ENCODE measurements at regions not wholly inside any gene's neighbourhood (a gene's known extent, or its start where the extent isn't known, plus 50 kb on each side); places are given as distances from the start of the nearest gene placed in this dataset.

DNA sequence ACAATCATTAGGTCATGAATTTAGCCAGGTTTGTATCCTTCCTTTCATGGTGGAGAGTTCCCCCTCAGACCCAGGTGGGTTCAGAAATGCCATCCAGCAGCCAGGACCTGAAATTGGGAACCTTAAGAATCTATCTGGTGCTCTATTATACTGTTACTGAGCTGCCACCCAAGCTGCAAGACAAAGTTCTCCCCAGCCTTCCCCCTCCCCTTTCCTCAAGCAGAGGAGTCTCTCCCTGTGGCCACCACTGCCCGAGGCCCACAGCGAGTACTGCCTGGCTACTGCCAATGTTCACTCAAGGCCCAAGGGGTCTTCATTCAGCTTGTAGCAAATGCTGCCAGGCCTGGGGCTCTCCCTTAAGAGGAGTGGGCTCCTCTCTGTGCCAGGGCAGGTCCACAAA is 133.8 kb downstream of the TMEM38B start:
- no peak for DNase-seq

DNA sequence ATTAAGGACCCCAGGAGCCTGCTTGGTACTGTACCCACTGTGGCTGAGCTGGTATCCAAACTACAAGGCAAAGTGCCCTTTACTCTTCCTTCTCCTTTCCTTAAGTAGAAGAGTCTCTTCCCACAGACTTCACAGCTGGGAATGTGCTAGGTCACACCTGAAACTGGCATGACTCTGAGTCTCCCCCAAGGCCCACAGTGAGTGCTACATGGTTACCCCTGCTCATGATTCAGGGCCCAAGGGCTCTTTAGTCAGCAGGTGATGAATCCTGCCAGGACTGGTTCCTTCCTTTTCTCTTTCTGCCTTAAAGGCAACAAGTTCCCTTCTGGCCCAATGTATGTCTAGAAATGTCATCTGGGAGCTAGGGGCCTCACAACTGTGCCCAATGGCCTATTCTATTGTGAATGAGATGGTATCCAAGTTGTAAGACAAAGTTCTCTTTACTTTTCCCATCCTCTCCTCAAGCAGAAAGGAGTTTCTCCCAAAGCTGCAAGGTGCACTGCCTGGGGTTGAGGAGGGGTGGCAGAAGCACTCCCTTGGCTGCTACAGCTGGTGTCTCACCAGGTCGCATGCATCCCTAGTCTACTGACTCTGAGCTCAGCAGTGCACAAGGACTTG is 134.4 kb downstream of the TMEM38B start:
- DNase-seq, result no peak

DNA sequence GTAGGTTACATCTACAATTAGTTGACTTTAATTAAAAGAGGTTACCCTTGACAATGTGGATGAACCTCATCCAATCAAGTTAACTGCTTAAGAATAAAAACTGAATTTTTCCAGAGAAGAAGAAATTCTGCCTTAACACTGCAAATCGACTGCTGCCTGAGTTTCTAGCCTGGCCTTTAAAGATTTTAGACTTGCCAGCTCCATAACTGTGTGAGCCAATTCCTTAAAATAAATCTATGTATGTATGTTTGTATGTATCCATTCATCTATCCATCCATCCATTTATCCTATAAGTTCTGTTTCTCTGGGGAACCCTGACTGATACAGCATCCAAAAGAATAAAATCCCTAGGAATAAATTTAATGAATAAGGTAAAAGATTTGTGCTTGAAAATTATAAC is 136.1 kb downstream of the TMEM38B start:
- no peak for DNase-seq

GRCh38 chr9:105832096-105832710 is 137.9 kb downstream of the TMEM38B start:
- DNase-seq, result no peak

DNA sequence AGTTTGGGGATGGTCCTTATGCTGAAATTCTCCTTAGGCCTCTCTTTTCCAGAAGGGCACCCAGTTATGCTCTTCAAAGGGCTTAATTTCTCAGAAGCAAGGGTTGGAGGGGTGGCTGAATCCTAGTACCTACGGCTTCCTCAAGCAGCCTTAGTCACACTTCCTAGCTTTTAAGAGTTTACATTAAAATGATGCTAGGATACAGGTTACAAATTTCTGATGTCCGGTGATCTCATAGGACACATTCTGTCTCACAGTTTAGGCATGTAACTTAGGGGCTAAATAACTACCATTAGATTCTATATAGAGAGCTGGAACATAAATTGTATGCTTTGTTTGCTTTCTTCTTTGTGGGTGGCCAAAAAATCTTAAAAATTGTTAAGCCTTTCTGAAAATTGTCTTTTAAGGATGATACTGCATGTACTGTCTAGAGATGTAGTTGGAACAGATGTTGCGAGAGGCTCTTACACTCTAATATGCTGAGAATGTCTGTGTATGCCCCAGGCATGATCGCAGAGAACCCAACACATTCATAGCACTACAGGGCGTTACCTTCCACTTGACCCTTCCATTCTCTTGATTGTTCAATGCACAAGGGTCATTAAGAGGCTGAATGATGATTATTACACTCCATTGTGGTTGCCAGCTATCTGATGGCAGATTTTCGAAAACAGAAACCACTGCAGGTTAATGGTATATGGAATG is 139.1 kb downstream of the TMEM38B start:
- DNase-seq, result no peak

GRCh38 chr9:105834404-105834803 is 140.1 kb downstream of the TMEM38B start:
- DNase-seq, result no peak

GRCh38 chr9:105835721-105836120 is 141.4 kb downstream of the TMEM38B start:
- DNase-seq, result peak; percentile 49

DNA sequence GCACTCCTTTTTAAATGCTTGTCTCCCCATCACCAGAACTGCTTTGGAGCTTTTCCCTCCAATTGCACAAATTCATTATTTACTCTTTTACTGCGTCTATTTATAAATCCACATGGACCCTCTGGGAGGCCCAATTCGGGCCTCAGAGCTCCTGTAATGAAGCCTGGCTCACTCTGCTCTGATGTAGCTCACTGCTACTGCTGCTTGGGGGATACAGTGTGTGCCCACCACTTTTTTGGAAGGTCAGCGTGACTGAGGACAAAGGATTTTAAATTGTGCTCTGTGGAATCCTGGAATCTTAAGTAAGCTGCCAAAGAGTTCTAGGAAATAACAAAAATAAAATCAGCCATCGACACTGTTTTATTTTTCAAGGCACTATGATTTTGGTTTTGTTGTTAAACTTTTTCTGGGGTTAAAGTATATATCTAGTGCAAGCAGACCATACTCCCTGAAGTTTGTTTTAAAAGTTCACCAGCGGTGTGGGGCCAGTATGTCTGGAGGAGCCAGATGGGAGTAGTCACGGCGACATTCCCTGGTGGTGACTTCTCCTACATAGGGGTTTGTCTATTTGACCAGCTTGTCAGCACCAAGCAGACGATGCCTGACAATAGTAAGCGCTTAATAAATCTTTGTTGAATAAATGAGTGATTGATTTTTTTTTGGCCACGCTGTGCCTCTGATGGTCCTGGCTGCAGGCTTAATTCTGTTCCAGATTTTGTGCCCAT is 142.8 kb downstream of the TMEM38B start:
- DNase-seq, result no peak

GRCh38 chr9:105841562-105841961 is 147.2 kb downstream of the TMEM38B start:
- DNase-seq, result no peak

- peak; percentile 17 for DNase-seq
Observed at GRCh38 chr9:105842023-105842644, 147.8 kb downstream of the TMEM38B start.

DNA sequence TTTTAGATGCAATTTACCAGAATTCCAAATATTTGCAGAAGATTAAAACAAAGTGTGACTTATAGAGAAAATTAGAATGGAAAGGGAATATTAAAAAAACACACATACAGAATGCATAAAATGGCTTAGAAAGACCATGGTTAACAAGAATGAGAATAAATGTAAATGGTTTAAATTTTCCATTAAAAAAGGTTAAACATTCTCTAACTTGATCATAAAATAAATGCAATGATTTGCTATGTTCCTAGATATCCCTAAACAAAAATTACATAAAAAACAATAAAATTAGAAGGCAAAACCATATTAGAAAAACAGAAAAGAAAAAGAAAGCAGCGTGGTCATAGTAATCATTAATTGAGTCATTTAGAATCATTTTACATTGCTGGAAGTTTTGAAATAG is 152.5 kb downstream of the TMEM38B start:
- DNase-seq, result no peak

- DNase-seq, result no peak
Observed at GRCh38 chr9:105850852-105851500, 156.6 kb downstream of the TMEM38B start.

DNA sequence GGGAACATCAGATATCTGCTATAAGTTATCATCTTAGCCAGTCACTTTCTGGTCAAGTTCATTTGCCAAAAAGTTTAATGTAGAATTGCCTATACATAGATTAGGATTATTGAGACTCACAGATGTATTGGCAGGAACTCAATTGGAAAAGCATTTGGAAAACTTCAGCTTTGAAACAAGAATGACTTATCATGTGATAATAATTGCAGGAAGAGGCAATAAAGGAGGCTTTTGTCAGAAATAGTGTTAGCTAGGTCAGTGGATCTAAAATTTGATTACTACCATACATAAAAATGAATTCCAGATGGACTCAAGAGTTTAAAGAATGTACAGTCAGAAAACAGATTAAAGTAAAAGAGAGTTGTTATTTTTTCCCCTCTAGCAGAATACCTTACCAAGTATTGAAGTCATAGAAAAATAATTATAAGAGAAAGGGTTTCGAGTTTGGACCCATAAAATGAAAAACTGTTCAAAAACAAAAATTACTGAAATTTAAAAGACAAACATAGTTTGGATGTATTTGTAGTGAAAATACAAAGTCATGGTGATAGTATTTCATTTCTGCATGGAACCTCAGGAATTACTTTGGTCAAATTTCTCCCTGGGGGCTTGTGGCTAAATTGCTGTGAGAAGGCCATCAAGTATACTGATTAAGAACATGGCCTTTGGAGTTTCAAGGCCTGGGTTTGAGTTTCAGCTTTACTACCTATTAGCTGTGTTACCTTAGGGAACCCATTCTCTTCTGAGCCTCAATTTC is 159.9 kb downstream of the TMEM38B start:
- DNase-seq, result no peak

DNA sequence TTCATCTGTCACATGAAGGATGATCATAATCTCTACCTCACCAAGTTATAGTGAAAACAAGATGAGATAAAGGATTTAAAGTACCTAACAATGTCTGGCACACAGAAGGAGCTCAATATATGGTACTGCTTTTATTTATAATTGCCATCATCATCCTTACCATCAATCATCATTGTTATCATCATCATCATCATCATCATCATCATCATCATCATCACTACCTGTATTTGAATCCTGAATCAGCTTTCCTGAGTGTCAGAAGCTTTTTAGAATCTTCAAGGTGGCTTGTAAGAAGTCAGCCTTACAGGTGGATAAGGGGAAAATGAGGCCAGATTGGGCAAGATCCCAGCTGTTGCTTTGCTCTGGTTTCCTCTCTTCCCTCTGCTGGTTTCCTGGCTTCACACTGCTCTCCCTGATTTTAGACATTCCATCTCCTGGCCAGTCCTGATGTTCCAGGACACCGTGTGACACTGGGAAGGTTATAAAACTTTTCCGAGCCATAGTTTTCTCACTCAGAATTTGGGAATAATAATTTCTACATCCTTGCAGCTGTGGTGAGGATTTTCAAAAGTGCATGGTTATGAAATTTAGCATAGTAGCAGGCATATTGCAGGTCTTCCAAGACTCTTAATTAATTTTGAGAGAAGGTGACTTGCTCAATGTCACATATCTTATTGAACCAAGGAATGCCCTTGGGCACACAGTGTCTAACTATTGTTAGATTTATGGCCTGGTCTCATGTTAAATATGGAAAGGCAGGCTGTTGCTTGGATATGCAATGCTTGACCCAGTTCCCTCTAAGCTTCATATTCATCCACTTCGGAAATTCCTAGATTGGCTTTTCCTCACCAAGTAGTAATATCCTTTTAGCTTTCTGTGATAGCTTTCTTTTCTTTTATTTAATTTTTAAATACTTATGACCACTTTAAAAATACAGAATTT is 160.7 kb downstream of the TMEM38B start:
- no peak for DNase-seq

DNA sequence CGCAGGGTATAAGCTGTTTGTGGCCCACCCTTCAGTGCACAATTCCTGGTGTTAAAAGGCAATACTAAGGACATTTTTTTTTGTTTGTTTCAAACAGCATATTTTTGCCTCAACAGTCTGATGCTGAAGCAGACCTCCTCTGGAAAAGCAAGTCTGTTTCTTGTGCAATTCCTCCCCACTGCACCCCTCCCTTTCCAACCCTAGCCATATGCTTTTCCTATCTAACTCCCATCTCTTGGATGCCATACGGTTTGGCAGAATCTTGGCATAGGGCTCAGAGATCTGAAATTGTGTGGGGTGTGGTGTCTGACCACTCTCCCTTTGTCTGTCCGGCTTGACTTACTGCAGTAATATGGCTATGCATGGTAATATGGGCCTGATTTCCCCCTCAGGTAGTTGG is 161.6 kb downstream of the TMEM38B start:
- DNase-seq, result no peak

DNA sequence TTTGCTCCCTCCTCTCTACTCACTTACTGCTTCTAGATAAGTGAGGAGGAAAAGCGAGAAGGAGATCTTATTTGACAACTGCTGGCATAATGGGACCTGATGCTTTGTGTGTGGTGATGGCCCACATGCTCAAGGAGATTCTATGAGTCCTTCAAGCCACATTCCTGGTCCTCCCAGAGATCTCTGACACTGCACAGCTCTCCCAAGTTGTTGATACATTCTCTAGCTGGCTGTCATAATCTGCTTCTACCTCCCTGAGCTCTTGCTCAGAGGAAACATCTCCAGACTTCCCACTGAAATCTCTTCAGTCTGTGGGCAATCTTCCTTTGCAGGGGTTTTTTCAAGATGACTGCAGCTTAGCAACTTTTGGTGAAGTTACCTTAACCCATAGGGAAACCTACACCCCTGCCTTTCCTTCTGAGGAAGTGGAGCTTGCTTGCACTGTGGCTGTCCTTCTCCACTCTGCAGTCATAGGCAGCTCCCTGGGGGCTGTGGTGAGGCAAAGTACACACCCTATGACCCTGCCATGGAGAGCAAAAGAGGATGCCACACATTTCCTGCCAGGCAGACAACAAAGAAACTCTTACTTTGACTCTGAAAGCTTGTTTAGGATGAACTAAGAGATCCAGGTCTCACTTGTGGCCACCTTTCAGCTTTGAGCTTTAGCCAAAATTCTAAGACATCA is 163.8 kb downstream of the TMEM38B start:
- DNase-seq, result no peak

DNA sequence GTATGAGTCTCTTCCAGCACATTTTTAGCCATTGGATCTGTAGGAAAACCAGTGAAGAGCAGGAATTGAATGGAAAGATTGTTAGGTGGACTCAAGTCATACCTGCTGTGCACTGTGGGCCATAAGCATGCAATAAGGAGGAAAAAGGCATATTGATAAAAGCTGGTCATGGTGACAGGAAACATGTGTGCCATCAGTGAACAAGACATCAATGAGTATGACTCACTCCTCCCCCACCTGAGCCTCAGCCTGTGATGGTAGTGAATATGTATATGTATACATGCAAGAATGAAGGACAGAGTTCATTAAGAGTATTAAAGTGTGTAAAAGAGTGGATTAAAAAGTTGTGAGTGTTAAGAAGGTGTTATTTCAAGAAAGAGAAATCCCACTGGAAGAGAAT is 164.5 kb downstream of the TMEM38B start:
- no peak for DNase-seq

GRCh38 chr9:105859428-105860091 is 165.2 kb downstream of the TMEM38B start:
- DNase-seq, result no peak

DNA sequence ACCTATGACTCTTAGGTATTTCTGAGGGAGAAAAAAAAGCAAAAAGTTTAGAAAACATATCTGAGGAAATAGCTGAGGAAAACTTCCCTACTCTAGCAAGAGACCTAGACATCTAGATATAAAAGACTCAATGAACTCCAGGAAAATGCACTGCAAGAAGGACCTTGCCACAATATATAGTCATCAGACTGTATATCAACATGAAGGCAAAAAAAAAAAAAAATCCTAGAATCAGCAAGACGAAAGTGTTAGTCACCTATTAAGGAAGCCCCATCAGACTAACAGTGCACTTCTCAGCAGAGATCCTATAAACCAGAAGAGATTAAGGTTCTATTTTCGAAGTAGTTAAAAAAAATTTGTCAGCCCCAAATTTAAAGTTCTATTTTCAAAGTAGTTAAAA is 166.2 kb downstream of the TMEM38B start:
- DNase-seq, result no peak

GRCh38 chr9:105861972-105862371 is 167.6 kb downstream of the TMEM38B start:
- DNase-seq, result no peak
